HG03175 (cell line): ENCODE measurements at regions not wholly inside any gene's neighbourhood (a gene's known extent, or its start where the extent isn't known, plus 50 kb on each side); places are given as distances from the start of the nearest gene placed in this dataset.

Experiments used
- ATAC-seq: cut with Tn5 transposase; IDR thresholded peaks from one replicate; pipeline ENCODE4 v1.9.1; 2021; ENCODE audit warnings: mild to moderate bottlenecking, moderate library complexity; ENCODE audit not compliant: unreplicated experiment

- no peak for ATAC-seq
Observed at GRCh38 chr3:72470904-72471417, 377.3 kb downstream of the SHQ1 start.

- no peak for ATAC-seq
Observed at GRCh38 chr3:72465853-72466252, 382.4 kb downstream of the SHQ1 start.

GRCh38 chr3:72463083-72463482 lies 385.2 kb downstream of the SHQ1 start:
- ATAC-seq: no peak

- ATAC-seq: no peak
Observed at GRCh38 chr3:72462595-72463011, 385.6 kb downstream of the SHQ1 start.

GRCh38 chr3:72461787-72462186 lies 386.5 kb downstream of the SHQ1 start:
- no peak for ATAC-seq

- no peak for ATAC-seq
Observed at GRCh38 chr3:72460205-72461174, 387.8 kb downstream of the SHQ1 start.

GRCh38 chr3:72459588-72459987 lies 388.7 kb downstream of the SHQ1 start:
- no peak for ATAC-seq

GRCh38 chr3:72458375-72458774 lies 389.9 kb downstream of the SHQ1 start:
- no peak for ATAC-seq

- ATAC-seq: no peak
Observed at GRCh38 chr3:72454441-72454840, 393.8 kb downstream of the SHQ1 start.

GRCh38 chr3:72453706-72454105 lies 394.5 kb downstream of the SHQ1 start:
- no peak for ATAC-seq

GRCh38 chr3:72452745-72453144 lies 395.5 kb downstream of the SHQ1 start:
- ATAC-seq: no peak

- ATAC-seq: no peak
Observed at GRCh38 chr3:72451841-72452240, 396.4 kb downstream of the SHQ1 start.

- ATAC-seq: no peak
Observed at GRCh38 chr3:72449551-72449950, 398.7 kb downstream of the SHQ1 start.

GRCh38 chr3:72448858-72449257 lies 399.4 kb downstream of the SHQ1 start:
- ATAC-seq: no peak

- no peak for ATAC-seq
Observed at GRCh38 chr3:72448375-72448823, 399.8 kb downstream of the SHQ1 start.

GRCh38 chr3:72447059-72447946 lies 400.9 kb downstream of the SHQ1 start:
- ATAC-seq: peak; percentile 92

- ATAC-seq: peak; percentile 39
Observed at GRCh38 chr3:72446218-72447058, 401.8 kb downstream of the SHQ1 start, which contains the start of gene RYBP. Gene RYBP, minus strand, starts transcription at chr3:72446621.

GRCh38 chr3:72445827-72446217 lies 402.4 kb downstream of the SHQ1 start:
- ATAC-seq: no peak

- no peak for ATAC-seq
Observed at GRCh38 chr3:72444656-72445223, 403.5 kb downstream of the SHQ1 start.

- ATAC-seq: no peak
Observed at GRCh38 chr3:72442759-72443158, 405.5 kb downstream of the SHQ1 start.
